ENCODE measurements at regions not wholly inside any gene's neighbourhood (a gene's known extent, or its start where the extent isn't known, plus 50 kb on each side); places are given as distances from the start of the nearest gene placed in this dataset.
"Not testable (repeated sequence)": the region's sequence is repeated elsewhere in the genome, so short reads cannot be mapped to it uniquely, and the experiment has no call there.

- Histone ChIP-seq H3K27me3 (ENCODE audit: control insufficient read depth, insufficient read depth, low read length) (no peaks in the 10 kb centered on the region; the same call in 1 of the 2 replicates), H3K27ac (ENCODE audit: low read length) (no peak overlapping the region), H3K36me3 (ENCODE audit: control insufficient read depth, insufficient read depth, low read length) (no peaks in the 10 kb centered on the region), H3K4me1 (ENCODE audit: control insufficient read depth, insufficient read depth, low read length) (no peaks in the 10 kb centered on the region), H3K9me3 (ENCODE audit: control insufficient read depth, insufficient read depth, low read depth, low read length) (no peaks in the 10 kb centered on the region), H3K4me3 (ENCODE audit: low read depth in 2 of 2, low read length in 2 of 2) (no peak overlapping the region)
- ChIA-PET POLR2A (no interaction called here), CTCF (interaction anchor here (0.6 kb wide), 1 partner anchor 88 kb away, joined by 8 read pairs; no protein-coding TSS in a partner anchor)
- in situ Hi-C loops (cut with HindIII; ENCODE audit: low pct_unique_long_range_greater_than_20kb, low sequenced_read_pairs) = no loop called here
- BruUV-seq (replicated peaks) = no TSS peak
- intact Hi-C loops (cut with micrococcal nuclease; ENCODE audit: unreplicated experiment) = loop anchor here (5.0 kb wide), 1 partner anchor 48 kb away; no protein-coding TSS in a partner anchor
- no peak for TF ChIP-seq SIN3A (IDR thresholded peaks at IDR 0.05; ENCODE audit: borderline replicate concordance, insufficient read depth, low read depth, low read length)
- DNase-seq (ENCODE audit: low read depth, low spot score) = no peak
- ATAC-seq = no peak
Observed at GRCh38 chr20:40875116-40876085, 153.2 kb upstream of the TOP1 start.

DNA sequence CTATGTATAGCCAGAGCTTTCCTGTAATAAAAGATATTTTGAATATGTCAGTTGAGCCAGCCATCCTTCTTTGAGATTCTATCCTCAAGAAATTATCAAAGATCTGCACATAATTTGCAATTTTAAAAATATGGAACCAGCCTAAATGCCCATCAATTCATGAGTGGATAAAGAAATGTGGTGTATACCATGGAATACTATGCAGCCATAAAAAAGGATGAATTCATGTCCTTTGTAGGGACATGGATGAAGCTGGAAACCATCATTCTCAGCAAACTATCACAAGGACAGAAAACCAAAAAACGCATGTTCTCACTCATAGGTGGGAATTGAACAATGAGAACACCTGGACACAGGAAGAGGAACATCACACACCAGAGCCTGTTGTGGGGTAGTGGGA lies 150.5 kb upstream of the TOP1 start:
- H3K4me1 ChIP-seq (ENCODE audit: control insufficient read depth, insufficient read depth, low read length); DNase-seq (ENCODE audit: low read depth, low spot score); H3K27me3 ChIP-seq (ENCODE audit: control insufficient read depth, insufficient read depth, low read length); H3K36me3 ChIP-seq (ENCODE audit: control insufficient read depth, insufficient read depth, low read length); ATAC-seq; POLR2A ChIA-PET; H3K4me3 ChIP-seq (ENCODE audit: low read depth in 2 of 2, low read length in 2 of 2); in situ Hi-C loops (cut with HindIII; ENCODE audit: low pct_unique_long_range_greater_than_20kb, low sequenced_read_pairs); BruUV-seq (replicated peaks); H3K9me3 ChIP-seq (ENCODE audit: control insufficient read depth, insufficient read depth, low read depth, low read length); CTCF ChIA-PET; H3K27ac ChIP-seq (ENCODE audit: low read length): not testable (repeated sequence)
- intact Hi-C loops (cut with micrococcal nuclease; ENCODE audit: unreplicated experiment) = loop anchor here (5.0 kb wide), 1 partner anchor 51 kb away; no protein-coding TSS in a partner anchor

GRCh38 chr20:40880063-40880728 lies 148.4 kb upstream of the TOP1 start:
- intact Hi-C loops (cut with micrococcal nuclease; ENCODE audit: unreplicated experiment) (no loop called here), in situ Hi-C loops (cut with HindIII; ENCODE audit: low pct_unique_long_range_greater_than_20kb, low sequenced_read_pairs) (no loop called here)
- H3K9me3 ChIP-seq (ENCODE audit: control insufficient read depth, insufficient read depth, low read depth, low read length) = no peaks in the 10 kb centered on the region
- ATAC-seq (no peak), DNase-seq (ENCODE audit: low read depth, low spot score) (no peak)
- H3K27ac ChIP-seq (ENCODE audit: low read length) = no peak overlapping the region
- H3K27me3 ChIP-seq (ENCODE audit: control insufficient read depth, insufficient read depth, low read length) = no peaks in the 10 kb centered on the region; the same call in 1 of the 2 replicates
- H3K4me1 ChIP-seq (ENCODE audit: control insufficient read depth, insufficient read depth, low read length) = no peaks in the 10 kb centered on the region
- no peaks in the 10 kb centered on the region for H3K36me3 ChIP-seq (ENCODE audit: control insufficient read depth, insufficient read depth, low read length)
- BruUV-seq (replicated peaks) = no TSS peak
- POLR2A ChIA-PET = no interaction called here
- H3K4me3 ChIP-seq (ENCODE audit: low read depth in 2 of 2, low read length in 2 of 2) = no peak overlapping the region
- CTCF ChIA-PET = no interaction called here
- TF ChIP-seq REST (IDR thresholded peaks at IDR 0.05; ENCODE audit: insufficient read depth in 1 of 2, low read depth in 2 of 2, low read length in 1 of 2) (no peak), TCF7L2 (IDR thresholded peaks at IDR 0.05; ENCODE audit: low read depth, low read length) (no peak), SIN3A (IDR thresholded peaks at IDR 0.05; ENCODE audit: borderline replicate concordance, insufficient read depth, low read depth, low read length) (no peak), POLR2AphosphoS5 (IDR thresholded peaks at IDR 0.05; ENCODE audit: low read depth, low read length) (no peak)
- TF ChIP-seq, protein P1, sequence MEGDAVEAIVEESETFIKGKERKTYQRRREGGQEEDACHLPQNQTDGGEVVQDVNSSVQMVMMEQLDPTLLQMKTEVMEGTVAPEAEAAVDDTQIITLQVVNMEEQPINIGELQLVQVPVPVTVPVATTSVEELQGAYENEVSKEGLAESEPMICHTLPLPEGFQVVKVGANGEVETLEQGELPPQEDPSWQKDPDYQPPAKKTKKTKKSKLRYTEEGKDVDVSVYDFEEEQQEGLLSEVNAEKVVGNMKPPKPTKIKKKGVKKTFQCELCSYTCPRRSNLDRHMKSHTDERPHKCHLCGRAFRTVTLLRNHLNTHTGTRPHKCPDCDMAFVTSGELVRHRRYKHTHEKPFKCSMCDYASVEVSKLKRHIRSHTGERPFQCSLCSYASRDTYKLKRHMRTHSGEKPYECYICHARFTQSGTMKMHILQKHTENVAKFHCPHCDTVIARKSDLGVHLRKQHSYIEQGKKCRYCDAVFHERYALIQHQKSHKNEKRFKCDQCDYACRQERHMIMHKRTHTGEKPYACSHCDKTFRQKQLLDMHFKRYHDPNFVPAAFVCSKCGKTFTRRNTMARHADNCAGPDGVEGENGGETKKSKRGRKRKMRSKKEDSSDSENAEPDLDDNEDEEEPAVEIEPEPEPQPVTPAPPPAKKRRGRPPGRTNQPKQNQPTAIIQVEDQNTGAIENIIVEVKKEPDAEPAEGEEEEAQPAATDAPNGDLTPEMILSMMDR (IDR thresholded peaks at IDR 0.05) = no peak

Data from Panc1 (cell line).